Fibroblast of lung (primary cell): ENCODE measurements at regions not wholly inside any gene's neighbourhood (a gene's known extent, or its start where the extent isn't known, plus 50 kb on each side); places are given as distances from the start of the nearest gene placed in this dataset.
A peak's percentile ranks its signal among the peaks of the same experiment; 100 is the strongest.

Experiments
- DNase-seq, 2 donors: peaks; one replicate each; pipeline versions ENCODE4 v3.0.0 to v3.0.0-alpha.2; 2010; ENCODE audit warnings: low read depth in 2 of 2
- H2AFZ ChIP-seq: 2 replicates; pipeline ENCODE4 v1.5.1; 2012; ENCODE audit warnings: low read length, control low read depth, inconsistent platforms
- H3K27ac ChIP-seq: 2 replicates; pipeline ENCODE4 v1.5.1; 2011; ENCODE audit warnings: low read length, control low read depth; ENCODE audit not compliant: insufficient read depth
- H3K27me3 ChIP-seq: 2 replicates; pipeline ENCODE4 v1.5.1; 2011; ENCODE audit warnings: mild to moderate bottlenecking, low read length; ENCODE audit not compliant: control insufficient read depth, insufficient read depth
- H3K36me3 ChIP-seq: 2 replicates; pipeline ENCODE4 v1.5.1; 2011; ENCODE audit warnings: low read length; ENCODE audit not compliant: control insufficient read depth, insufficient read depth
- H3K4me1 ChIP-seq: 2 replicates; pipeline ENCODE4 v1.5.1; 2011; ENCODE audit warnings: low read length; ENCODE audit not compliant: control insufficient read depth, insufficient read depth; ENCODE audit errors: extremely low read depth
- H3K4me2 ChIP-seq: 2 replicates; pipeline ENCODE4 v1.5.1; 2011; ENCODE audit warnings: low read length, control low read depth; ENCODE audit not compliant: insufficient read depth; ENCODE audit errors: extremely low read depth
- H3K4me3 ChIP-seq, 4 experiments: fragments of 200-600 bp in 1 of 4; sonication (generic) in 1 of 4; replicated peaks in 1 of 4; 2 replicates each; pipeline ENCODE4 v1.5.1; 2011 to 2016; ENCODE audit warnings: low read length in 4 of 4, low read depth in 3 of 4, mild to moderate bottlenecking in 3 of 4, control low read depth in 2 of 4, inconsistent platforms in 1 of 4, mixed read lengths in 1 of 4; ENCODE audit not compliant: insufficient read depth in 1 of 4; ENCODE audit errors: control extremely low read depth in 1 of 4
- H3K79me2 ChIP-seq: 2 replicates; pipeline ENCODE4 v1.5.1; 2012; ENCODE audit warnings: mild to moderate bottlenecking, low read length, inconsistent platforms; ENCODE audit not compliant: control insufficient read depth, insufficient read depth
- H3K9ac ChIP-seq: 2 replicates; pipeline ENCODE4 v1.5.1; 2011; ENCODE audit warnings: mild to moderate bottlenecking, low read length, control low read depth; ENCODE audit not compliant: insufficient read depth
- H3K9me3 ChIP-seq: 2 replicates; pipeline ENCODE4 v1.5.1; 2012; ENCODE audit warnings: low read depth, low read length; ENCODE audit not compliant: control insufficient read depth, insufficient read depth
- H4K20me1 ChIP-seq: 2 replicates; pipeline ENCODE4 v1.5.1; 2011; ENCODE audit warnings: low read length; ENCODE audit not compliant: control insufficient read depth, insufficient read depth; ENCODE audit errors: extremely low read depth
- CTCF ChIP-seq, 2 donors: IDR thresholded peaks in 1 of 2; conservative IDR thresholded peaks in 1 of 2; 1 replicate in 1 of 2; 2 replicates in 1 of 2; pipeline ENCODE4 v1.5.1; 2011 to 2012; ENCODE audit warnings: low read length in 2 of 2, control low read depth in 1 of 2, inconsistent platforms in 1 of 2, low read depth in 1 of 2, mild to moderate bottlenecking in 1 of 2
- EZH2 ChIP-seq: IDR thresholded peaks from 2 replicates; pipeline ENCODE4 v1.5.1; 2012; ENCODE audit warnings: low read length, control low read depth, mild to moderate bottlenecking; ENCODE audit errors: missing control alignments

GRCh38 chr7:91556956-91557650 is 292.9 kb downstream of the FZD1 start:
- no peak overlapping the region for H3K27ac ChIP-seq
- no peaks in the 10 kb centered on the region for H4K20me1 ChIP-seq
- TF ChIP-seq CTCF (conservative IDR thresholded peaks at IDR 0.05 in 1 of 2, IDR thresholded peaks at IDR 0.05 in 1 of 2; ENCODE audit: low read depth in 1 of 2, low read length in 2 of 2) = no peak
- TF ChIP-seq EZH2 = no peak
- no peaks in the 10 kb centered on the region for H3K9me3 ChIP-seq
- H3K4me3 ChIP-seq = no peak overlapping the region
- H3K9ac ChIP-seq = no peak overlapping the region
- H3K36me3 ChIP-seq = no peaks in the 10 kb centered on the region
- H3K4me2 ChIP-seq = no peak overlapping the region
- no peaks in the 10 kb centered on the region for H3K4me1 ChIP-seq
- H3K79me2 ChIP-seq = no peaks in the 10 kb centered on the region
- no peak overlapping the region for H2AFZ ChIP-seq
- DNase-seq = peak in 1 of 2 donors; percentile 20
- H3K27me3 ChIP-seq = no peaks in the 10 kb centered on the region

- Histone ChIP-seq H3K4me1 (no peaks in the 10 kb centered on the region), H4K20me1 (no peaks in the 10 kb centered on the region), H2AFZ (no peak overlapping the region), H3K27me3 (no peaks in the 10 kb centered on the region), H3K79me2 (no peaks in the 10 kb centered on the region), H3K27ac (no peak overlapping the region), H3K36me3 (no peaks in the 10 kb centered on the region), H3K4me3 (no peak overlapping the region), H3K9me3 (no peaks in the 10 kb centered on the region), H3K9ac (no peak overlapping the region), H3K4me2 (no peak overlapping the region)
- peak; percentile 16 to 98 for DNase-seq
- no peak for TF ChIP-seq EZH2
Measured at GRCh38 chr7:91557789-91558404, 293.7 kb downstream of the FZD1 start.

- H3K4me1 ChIP-seq = no peaks in the 10 kb centered on the region
- no peaks in the 10 kb centered on the region for H3K27me3 ChIP-seq
- DNase-seq = no peak
- TF ChIP-seq CTCF (conservative IDR thresholded peaks at IDR 0.05 in 1 of 2, IDR thresholded peaks at IDR 0.05 in 1 of 2; ENCODE audit: low read depth in 1 of 2, low read length in 2 of 2) (no peak), EZH2 (no peak)
- no peak overlapping the region for H2AFZ ChIP-seq
- no peaks in the 10 kb centered on the region for H3K36me3 ChIP-seq
- no peak overlapping the region for H3K9ac ChIP-seq
- no peaks in the 10 kb centered on the region for H4K20me1 ChIP-seq
- H3K79me2 ChIP-seq = no peaks in the 10 kb centered on the region
- H3K9me3 ChIP-seq = no peaks in the 10 kb centered on the region
- no peak overlapping the region for H3K4me3 ChIP-seq
- no peak overlapping the region for H3K4me2 ChIP-seq
- H3K27ac ChIP-seq = no peak overlapping the region
Measured at GRCh38 chr7:91559947-91560346, 295.7 kb downstream of the FZD1 start.
